Panc1 (cell line): ENCODE measurements at regions not wholly inside any gene's neighbourhood (a gene's known extent, or its start where the extent isn't known, plus 50 kb on each side); places are given as distances from the start of the nearest gene placed in this dataset.

Experiments used
- ATAC-seq: fragments of 200-7000 bp; cut with Tn5 transposase; 2 replicates; pipeline ENCODE4 v1.9.1; 2020; ENCODE audit warnings: mild to moderate bottlenecking, moderate library complexity
- BruUV-seq: library from RNA; stranded (reverse); fragments of 400-500 nt; replicated peaks from 2 replicates; lab custom pipeline; 2021; lab: Mats Ljungman, UMichigan
- CTCF ChIA-PET: fragments of 300-600 bp; sonication (Branson Sonifier 250); formaldehyde crosslinking; loops from one replicate; lab custom pipeline; 2022; ENCODE audit warnings: antibody characterized with exemption; lab: Charles Lee
- POLR2A ChIA-PET: fragments of 300-600 bp; sonication (Branson Sonifier 250); formaldehyde crosslinking; loops from one replicate; lab custom pipeline; 2022; ENCODE audit warnings: antibody characterized with exemption; lab: Charles Lee
- DNase-seq: peaks from one replicate; pipeline ENCODE4 v3.0.0-alpha.2; 2010; ENCODE audit warnings: low read depth, low spot score
- H3K27ac ChIP-seq: 2 replicates; pipeline ENCODE4 v1.5.1; 2011; ENCODE audit warnings: mild to moderate bottlenecking, low read length, inconsistent platforms
- H3K27me3 ChIP-seq: fragments of 200-500 bp; sonication (Bioruptor generic); 2 replicates; pipeline ENCODE4 v1.6.0; 2014; ENCODE audit warnings: low read length, inconsistent platforms; ENCODE audit not compliant: control insufficient read depth, insufficient read depth
- H3K36me3 ChIP-seq: fragments of 200-500 bp; sonication (Bioruptor generic); 2 replicates; pipeline ENCODE4 v1.5.1; 2014; ENCODE audit warnings: inconsistent platforms, mild to moderate bottlenecking, low read length, moderate library complexity; ENCODE audit not compliant: control insufficient read depth, insufficient read depth
- H3K4me1 ChIP-seq: 2 replicates; pipeline ENCODE4 v1.5.1; 2011; ENCODE audit warnings: inconsistent platforms, mild to moderate bottlenecking, low read length, moderate library complexity; ENCODE audit not compliant: control insufficient read depth, insufficient read depth
- H3K4me3 ChIP-seq, 2 experiments: 2 replicates each; pipeline ENCODE4 v1.5.1; 2011 to 2012; ENCODE audit warnings: low read depth in 2 of 2, low read length in 2 of 2, mild to moderate bottlenecking in 2 of 2, inconsistent platforms in 1 of 2, moderate library complexity in 1 of 2
- H3K9me3 ChIP-seq: fragments of 200-500 bp; sonication (Bioruptor generic); 2 replicates; pipeline ENCODE4 v1.5.1; 2014; ENCODE audit warnings: low read depth, mild to moderate bottlenecking, inconsistent platforms, low read length, moderate library complexity; ENCODE audit not compliant: control insufficient read depth, insufficient read depth
- POLR2AphosphoS5 ChIP-seq: IDR thresholded peaks from 2 replicates; pipeline ENCODE4 v1.6.1; 2012; ENCODE audit warnings: mild to moderate bottlenecking, low read depth, low read length, moderate library complexity
- SIN3A ChIP-seq: IDR thresholded peaks from 2 replicates; pipeline ENCODE4 v1.6.1; 2012; ENCODE audit warnings: low read depth, mild to moderate bottlenecking, low read length, moderate library complexity, borderline replicate concordance; ENCODE audit not compliant: insufficient read depth
- TCF7L2 ChIP-seq: IDR thresholded peaks from 2 replicates; pipeline ENCODE4 v1.6.1; 2011; ENCODE audit warnings: mild to moderate bottlenecking, low read depth, low read length, inconsistent platforms
- in situ Hi-C: cut with HindIII; loops from 2 replicates; pipeline ENCODE4 v1.10.0; 2016; ENCODE audit warnings: low sequenced_read_pairs, low pct_unique_long_range_greater_than_20kb
- intact Hi-C: fragments of 100-400 bp; cut with micrococcal nuclease; formaldehyde crosslinking; loops from one replicate; pipeline ENCODE4 v1.10.0; 2022; ENCODE audit not compliant: unreplicated experiment
- TF ChIP-seq, protein P1 (sequence below), 2 experiments: IDR thresholded peaks; 2 replicates each; pipeline ENCODE4 v1.6.1; 2011 to 2012; ENCODE audit warnings: low read depth in 2 of 2, control low read depth in 1 of 2, low read length in 1 of 2, mild to moderate bottlenecking in 1 of 2, moderate library complexity in 1 of 2; ENCODE audit not compliant: insufficient read depth in 1 of 2
- TF ChIP-seq, protein P2 (sequence below): fragments of 450-650 bp; IDR thresholded peaks from 2 replicates; pipeline ENCODE4 v1.5.1; 2017; ENCODE audit warnings: mild to moderate bottlenecking

DNA sequence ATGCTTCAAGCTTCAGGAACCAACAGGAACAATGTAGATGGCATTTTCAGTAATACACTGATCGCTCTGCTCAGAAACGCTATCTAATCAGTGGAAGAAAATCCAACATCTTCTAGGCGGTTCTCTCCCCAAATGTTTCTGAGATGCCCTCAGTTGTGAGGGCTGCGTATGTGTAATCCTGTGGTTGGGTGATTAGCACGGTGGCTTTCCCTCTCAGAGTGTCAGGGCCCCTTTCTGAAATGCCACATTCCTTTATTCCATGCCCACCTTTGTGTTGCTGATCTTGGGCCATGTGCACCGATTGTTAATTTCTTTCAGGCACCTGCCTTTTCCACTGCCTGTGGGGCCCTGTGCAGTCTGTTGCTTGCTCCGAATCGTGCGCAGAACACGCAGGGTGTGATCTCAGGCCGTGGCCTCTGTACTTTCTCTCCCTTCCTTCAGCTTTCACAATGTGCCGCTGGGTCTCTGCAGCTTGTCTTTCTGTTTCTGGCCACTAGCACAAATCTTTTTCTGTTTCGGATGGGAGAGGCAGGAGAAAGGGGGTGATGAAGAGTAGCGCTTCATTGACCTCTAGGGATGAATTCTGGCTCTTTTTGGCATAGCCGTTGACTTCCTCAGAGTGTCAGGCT is 324.0 kb downstream of the PARP8 start:
- ChIA-PET CTCF (interaction anchor here (0.6 kb wide), 1 partner anchor 24 kb away, joined by 3 read pairs; no protein-coding TSS in a partner anchor), POLR2A (no interaction called here)
- BruUV-seq = no TSS peak
- H3K9me3 ChIP-seq = no peaks in the 10 kb centered on the region
- no peaks in the 10 kb centered on the region for H3K36me3 ChIP-seq
- TF ChIP-seq TCF7L2 (no peak), SIN3A (no peak), POLR2AphosphoS5 (no peak)
- TF ChIP-seq, protein P1, sequence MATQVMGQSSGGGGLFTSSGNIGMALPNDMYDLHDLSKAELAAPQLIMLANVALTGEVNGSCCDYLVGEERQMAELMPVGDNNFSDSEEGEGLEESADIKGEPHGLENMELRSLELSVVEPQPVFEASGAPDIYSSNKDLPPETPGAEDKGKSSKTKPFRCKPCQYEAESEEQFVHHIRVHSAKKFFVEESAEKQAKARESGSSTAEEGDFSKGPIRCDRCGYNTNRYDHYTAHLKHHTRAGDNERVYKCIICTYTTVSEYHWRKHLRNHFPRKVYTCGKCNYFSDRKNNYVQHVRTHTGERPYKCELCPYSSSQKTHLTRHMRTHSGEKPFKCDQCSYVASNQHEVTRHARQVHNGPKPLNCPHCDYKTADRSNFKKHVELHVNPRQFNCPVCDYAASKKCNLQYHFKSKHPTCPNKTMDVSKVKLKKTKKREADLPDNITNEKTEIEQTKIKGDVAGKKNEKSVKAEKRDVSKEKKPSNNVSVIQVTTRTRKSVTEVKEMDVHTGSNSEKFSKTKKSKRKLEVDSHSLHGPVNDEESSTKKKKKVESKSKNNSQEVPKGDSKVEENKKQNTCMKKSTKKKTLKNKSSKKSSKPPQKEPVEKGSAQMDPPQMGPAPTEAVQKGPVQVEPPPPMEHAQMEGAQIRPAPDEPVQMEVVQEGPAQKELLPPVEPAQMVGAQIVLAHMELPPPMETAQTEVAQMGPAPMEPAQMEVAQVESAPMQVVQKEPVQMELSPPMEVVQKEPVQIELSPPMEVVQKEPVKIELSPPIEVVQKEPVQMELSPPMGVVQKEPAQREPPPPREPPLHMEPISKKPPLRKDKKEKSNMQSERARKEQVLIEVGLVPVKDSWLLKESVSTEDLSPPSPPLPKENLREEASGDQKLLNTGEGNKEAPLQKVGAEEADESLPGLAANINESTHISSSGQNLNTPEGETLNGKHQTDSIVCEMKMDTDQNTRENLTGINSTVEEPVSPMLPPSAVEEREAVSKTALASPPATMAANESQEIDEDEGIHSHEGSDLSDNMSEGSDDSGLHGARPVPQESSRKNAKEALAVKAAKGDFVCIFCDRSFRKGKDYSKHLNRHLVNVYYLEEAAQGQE (IDR thresholded peaks at IDR 0.05; ENCODE audit: insufficient read depth in 1 of 2, low read depth in 2 of 2, low read length in 1 of 2) = no peak
- TF ChIP-seq, protein P2, sequence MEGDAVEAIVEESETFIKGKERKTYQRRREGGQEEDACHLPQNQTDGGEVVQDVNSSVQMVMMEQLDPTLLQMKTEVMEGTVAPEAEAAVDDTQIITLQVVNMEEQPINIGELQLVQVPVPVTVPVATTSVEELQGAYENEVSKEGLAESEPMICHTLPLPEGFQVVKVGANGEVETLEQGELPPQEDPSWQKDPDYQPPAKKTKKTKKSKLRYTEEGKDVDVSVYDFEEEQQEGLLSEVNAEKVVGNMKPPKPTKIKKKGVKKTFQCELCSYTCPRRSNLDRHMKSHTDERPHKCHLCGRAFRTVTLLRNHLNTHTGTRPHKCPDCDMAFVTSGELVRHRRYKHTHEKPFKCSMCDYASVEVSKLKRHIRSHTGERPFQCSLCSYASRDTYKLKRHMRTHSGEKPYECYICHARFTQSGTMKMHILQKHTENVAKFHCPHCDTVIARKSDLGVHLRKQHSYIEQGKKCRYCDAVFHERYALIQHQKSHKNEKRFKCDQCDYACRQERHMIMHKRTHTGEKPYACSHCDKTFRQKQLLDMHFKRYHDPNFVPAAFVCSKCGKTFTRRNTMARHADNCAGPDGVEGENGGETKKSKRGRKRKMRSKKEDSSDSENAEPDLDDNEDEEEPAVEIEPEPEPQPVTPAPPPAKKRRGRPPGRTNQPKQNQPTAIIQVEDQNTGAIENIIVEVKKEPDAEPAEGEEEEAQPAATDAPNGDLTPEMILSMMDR = no peak
- H3K4me3 ChIP-seq = no peak overlapping the region
- in situ Hi-C loops = no loop called here
- no peak overlapping the region for H3K27ac ChIP-seq
- H3K27me3 ChIP-seq = no peaks in the 10 kb centered on the region
- no peaks in the 10 kb centered on the region for H3K4me1 ChIP-seq
- intact Hi-C loops = no loop called here
- no peak for DNase-seq
- no peak for ATAC-seq

DNA sequence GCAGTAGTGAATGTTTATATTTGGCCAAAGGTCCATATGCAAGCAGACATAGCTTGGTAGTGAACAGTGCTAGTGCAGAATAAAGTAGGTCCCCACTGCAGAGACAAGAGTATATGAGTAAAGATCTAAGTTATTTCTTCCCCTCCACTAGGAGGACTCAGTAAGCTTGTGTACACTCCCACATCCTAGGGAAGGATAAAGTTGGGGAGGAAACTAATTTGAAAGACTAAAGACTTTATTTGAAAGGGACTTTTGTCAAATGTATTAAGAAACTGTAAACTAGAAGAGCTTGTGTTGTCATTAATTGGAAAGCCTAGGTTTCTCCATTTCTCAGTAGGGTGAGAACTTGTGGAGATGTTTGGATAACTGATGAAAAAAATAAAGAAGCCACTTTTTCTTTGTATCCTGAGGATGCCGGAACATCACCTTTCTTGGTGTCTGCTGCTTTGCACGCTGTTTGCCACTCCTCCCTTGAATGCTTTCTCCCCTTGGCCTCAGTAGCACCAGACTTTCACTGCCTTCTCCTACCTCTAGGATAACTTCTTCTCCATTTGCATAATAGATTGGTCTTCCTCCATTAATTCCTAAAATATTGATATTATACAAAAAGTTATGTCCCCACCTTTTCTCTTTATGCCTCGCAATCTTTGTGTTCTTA is 329.0 kb downstream of the PARP8 start:
- BruUV-seq = no TSS peak
- ATAC-seq = no peak
- Histone ChIP-seq H3K27me3 (no peaks in the 10 kb centered on the region), H3K4me1 (no peaks in the 10 kb centered on the region), H3K36me3 (no peaks in the 10 kb centered on the region), H3K27ac (no peak overlapping the region), H3K9me3 (no peaks in the 10 kb centered on the region), H3K4me3 (no peak overlapping the region)
- TF ChIP-seq, protein P1 (IDR thresholded peaks at IDR 0.05; ENCODE audit: insufficient read depth in 1 of 2, low read depth in 2 of 2, low read length in 1 of 2) = no peak
- no peak for TF ChIP-seq SIN3A
- TF ChIP-seq TCF7L2 = no peak
- TF ChIP-seq, protein P2 = no peak
- TF ChIP-seq POLR2AphosphoS5 = no peak
- CTCF ChIA-PET = no interaction called here
- intact Hi-C loops = no loop called here
- in situ Hi-C loops = no loop called here
- POLR2A ChIA-PET = no interaction called here
- no peak for DNase-seq
